COLO829 (cell line): ENCODE measurements at regions not wholly inside any gene's neighbourhood (a gene's known extent, or its start where the extent isn't known, plus 50 kb on each side); places are given as distances from the start of the nearest gene placed in this dataset.
"Not testable (repeated sequence)": the region's sequence is repeated elsewhere in the genome, so short reads cannot be mapped to it uniquely, and the experiment has no call there.

Experiments used
- DNase-seq: peaks from one replicate; pipeline ENCODE4 v3.0.0; 2012; ENCODE audit warnings: low spot score

DNA sequence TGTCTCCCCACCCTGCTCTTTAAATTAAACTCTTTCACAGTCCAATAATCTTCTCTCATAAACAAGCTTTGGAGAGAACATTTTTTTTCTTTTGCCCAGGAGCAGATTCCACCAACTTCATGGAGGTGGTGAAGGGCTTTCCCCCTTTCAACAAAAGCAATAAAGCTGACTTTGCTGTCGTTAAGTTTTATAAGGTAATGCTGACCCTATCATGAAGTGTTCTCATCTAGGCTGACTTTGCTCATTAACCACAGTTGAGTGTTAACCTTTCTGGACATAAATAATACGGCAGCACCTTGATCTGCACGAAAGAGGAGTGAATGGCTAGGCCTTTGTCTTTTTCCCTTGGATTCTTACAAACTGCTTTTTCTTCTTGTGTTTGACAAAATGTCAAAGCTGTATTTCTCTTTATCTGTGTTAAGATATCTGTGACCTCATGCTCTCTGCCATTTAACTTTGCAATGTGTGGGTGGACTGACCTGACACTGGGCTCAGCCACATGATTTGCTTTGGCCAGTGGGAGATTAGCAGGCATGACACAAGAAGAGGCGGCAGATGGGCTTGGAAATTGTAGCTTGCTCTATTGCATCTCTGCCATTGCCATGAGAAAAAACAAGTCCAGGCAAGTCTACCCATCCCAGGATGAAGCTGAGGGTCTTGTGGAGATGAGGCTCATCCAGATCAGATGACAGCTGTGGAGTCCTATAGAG lies 470.9 kb upstream of the CCDC196 start:
- DNase-seq, result no peak

DNA sequence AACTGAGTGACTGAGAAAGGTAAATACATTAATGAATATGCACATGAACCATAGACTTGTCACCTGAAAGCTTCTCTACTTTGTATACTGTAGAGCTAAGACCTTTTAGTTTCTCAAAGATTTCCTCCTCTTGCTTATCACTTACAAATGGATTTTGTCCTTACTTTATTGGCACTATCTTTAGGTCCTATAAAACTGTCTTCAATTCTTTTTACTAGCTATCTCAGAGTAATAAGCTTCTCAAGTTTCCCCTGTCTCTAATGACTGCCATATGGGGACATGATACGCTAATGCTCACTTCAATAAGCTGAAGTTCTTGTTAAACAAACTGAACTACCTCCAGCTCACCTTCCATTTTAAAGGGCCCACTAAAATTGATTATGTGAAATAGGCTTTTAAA lies 468.2 kb upstream of the CCDC196 start:
- DNase-seq, result no peak

- DNase-seq, result no peak
These were observed 463.6 kb upstream of the CCDC196 start for GRCh38 chr14:66022526-66022925.

DNA sequence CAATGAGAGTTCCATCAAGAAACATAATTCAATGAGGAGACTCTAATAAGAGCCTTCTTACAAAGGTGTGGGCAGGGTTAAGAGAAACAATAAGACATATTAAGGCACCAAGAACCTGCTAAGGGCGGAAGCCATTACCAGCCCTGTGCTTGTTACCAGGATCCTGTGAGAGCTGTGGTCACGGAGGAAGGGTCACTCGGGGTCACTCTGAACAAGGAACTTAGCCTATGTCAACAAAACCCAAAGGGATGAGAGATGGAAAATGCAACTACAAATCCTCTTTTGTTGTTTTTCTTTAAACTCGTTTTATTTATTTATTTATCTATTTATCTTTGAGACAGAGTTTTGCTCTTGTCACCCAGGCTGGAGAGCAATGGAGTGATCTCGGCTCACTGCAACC lies 460.4 kb upstream of the CCDC196 start:
- no peak for DNase-seq

GRCh38 chr14:66031981-66032380 lies 454.2 kb upstream of the CCDC196 start:
- not testable (repeated sequence) for DNase-seq

- no peak for DNase-seq
These were observed 453.4 kb upstream of the CCDC196 start for GRCh38 chr14:66032800-66033199.

- DNase-seq, result no peak
These were observed 449.6 kb upstream of the CCDC196 start for GRCh38 chr14:66036547-66036946.

DNA sequence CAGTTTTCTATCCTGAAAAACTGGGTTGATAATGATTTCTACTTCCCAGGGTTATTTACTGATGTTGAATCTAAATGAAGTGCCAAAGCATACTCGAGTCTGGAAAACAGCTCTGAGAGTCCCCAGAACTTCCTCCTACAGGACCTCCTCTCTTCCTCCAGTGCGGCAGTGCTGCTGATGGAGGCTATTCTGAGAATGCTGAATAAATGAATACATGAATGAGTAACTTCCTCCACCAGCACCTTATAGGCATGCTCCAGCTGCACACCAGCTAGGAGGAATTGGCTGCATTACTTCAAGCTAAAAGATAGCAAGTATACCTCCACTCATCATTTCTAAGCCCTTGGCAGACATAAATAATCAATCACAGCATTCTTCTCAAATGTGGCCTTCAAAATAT lies 448.8 kb upstream of the CCDC196 start:
- no peak for DNase-seq

DNA sequence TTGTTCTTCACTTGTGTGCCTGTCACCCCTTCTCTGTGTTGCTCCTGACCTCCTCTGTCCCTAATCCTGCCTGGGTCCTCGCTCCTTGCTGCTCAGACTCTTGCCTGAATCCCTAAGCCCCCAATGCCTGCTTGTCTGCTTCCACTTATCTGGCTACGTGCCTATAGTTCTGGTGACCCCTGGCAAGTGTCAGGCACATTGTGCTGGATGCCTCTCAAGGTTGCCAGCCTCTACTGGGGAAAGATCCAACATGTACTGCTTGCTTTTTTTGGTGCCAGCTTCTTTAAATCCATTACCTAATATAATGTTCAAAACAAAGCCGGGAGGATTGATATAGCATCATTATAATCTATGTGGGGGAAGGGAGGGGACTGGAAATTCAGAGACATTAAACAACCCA lies 448.0 kb upstream of the CCDC196 start:
- DNase-seq, result no peak

- peak; percentile 88 for DNase-seq
These were observed 447.6 kb upstream of the CCDC196 start for GRCh38 chr14:66038618-66039017.

DNA sequence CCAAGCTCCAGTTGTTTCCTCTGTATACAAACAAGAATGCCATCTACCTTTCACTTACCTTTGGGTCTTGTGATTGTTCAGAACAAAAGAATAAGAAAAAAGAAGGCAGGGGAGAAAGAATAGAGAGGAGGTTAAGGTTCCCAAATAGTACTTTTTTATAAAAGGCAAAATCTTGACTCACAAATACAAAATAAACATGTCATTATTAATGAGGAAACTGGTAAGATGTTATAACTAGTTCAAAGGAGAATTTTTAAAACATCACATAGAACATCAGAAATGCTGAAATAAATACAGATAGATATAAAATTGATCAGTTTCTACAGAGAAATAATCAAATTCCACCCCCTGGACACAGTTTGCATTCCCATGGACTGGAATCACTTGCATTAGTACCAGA lies 446.7 kb upstream of the CCDC196 start:
- DNase-seq, result no peak

DNA sequence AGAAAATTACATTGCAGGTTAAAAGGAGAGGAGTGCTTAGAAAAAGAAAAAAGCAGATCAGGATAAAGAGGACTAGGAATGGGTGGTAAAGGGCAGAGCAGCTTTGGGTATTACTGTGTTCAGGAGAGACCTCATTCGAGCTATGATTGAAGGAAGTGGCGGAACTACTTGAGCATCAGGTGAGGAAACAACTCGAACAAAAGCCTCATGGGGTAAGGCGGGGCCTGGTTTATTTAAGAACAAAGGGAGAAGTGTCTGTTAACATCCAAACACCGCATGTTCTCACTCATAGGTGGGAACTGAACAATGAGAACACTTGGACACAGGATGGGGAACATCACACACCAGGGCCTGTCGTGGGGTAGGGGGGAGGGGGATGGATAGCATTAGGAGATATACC lies 444.6 kb upstream of the CCDC196 start:
- DNase-seq, result no peak

DNA sequence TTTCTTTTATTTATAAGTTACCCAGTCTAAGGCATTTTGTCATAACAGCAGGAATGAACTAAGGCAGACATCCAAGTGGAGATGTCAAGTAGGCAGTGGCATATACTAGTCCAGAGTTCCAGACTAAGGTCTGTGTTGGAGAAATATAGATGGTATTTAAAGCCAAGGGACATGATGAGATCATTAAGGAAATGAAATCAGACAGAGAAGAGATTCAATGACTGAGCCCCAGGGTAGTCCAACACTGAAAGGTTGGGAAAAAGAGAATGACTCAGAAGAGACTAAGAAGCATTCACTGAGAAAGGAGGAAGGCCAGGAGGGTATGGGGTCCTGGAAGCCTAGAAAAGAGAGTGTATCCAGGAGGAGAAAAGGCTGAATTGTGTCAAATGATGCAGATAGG lies 442.2 kb upstream of the CCDC196 start:
- peak; percentile 42 for DNase-seq

GRCh38 chr14:66045572-66046021 lies 440.6 kb upstream of the CCDC196 start:
- DNase-seq, result no peak

DNA sequence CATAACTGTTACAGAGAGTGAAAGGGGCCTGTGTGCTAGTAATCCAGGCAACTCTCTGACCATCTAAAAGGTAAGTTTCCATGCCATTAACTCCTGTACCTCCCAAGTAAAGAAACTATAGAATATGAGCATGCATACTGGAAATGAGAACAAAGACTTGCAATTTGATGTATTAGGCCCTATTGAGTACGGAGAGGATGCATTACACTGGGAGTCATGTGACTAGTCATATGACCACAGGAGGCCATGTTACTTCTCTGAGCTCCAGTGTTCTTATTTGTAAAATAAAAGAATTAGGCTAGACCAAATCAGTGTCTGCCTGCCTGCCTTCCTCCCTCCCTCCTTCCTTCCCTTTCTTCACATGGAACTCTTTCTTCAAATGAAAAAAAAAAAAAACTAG lies 440.1 kb upstream of the CCDC196 start:
- DNase-seq, result no peak

GRCh38 chr14:66046591-66046990 lies 439.6 kb upstream of the CCDC196 start:
- DNase-seq, result no peak

DNA sequence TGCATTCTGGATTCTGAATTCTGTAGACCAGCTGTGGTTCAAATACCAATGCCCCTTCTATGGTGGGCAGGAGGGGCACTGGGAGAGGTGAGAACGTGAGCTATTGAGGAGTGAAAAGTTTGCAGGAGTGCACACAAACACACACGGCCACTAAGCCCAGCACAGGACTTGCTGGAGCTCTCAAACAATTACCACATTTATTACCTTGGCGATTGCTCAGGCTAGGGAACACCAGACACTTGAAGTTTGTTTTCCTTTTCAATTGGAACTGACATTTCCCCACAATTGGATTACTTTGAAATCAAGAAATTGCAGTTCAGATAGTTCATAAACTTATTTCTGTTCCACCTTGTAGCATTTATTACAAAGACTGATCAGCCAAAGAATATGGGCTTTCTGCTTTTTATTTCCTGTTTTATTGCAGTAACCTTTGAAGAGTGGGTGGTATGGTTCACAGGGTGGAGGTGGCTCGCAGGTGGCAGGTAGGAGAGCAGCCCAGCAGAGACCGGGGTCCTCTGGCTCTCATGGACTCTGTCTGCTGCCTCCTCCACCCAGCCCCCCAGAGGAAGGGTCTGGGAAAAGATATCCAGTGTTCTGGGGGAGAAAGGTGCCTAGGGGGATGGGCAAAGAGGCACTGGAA lies 429.8 kb upstream of the CCDC196 start:
- no peak for DNase-seq

DNA sequence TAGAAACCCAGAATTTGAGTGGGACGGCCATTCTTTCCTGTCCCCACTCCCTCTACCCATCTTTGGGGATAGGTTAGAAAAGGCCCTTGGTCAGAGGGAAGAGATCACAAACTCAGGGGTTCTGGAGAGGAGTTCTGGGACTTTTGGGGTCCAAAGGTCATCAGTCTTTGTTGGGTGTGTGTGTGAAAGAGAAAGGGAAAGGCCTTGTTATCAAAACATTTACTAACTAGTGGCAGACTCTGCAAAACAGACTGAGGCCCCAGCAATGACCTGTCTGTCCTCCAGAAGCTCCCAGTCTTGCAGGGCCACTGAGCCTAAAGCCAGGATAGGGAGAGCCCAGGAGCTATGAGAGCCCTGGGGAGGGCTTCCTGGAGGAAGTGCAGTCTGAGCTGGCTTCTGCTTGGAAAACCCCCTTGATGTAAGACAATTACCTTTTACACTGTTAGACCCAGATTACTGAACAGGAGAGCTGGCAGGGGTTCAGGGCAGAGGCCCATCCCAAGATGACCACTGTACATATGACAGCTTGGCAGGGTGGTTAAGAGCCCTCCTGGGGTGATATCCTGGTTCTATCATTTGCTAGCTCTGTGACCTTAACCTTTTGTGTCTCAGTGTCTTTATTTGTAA lies 429.1 kb upstream of the CCDC196 start:
- DNase-seq, result no peak

- no peak for DNase-seq
These were observed 421.0 kb upstream of the CCDC196 start for GRCh38 chr14:66065188-66065587.

GRCh38 chr14:66066981-66067776 lies 419.0 kb upstream of the CCDC196 start:
- no peak for DNase-seq

DNA sequence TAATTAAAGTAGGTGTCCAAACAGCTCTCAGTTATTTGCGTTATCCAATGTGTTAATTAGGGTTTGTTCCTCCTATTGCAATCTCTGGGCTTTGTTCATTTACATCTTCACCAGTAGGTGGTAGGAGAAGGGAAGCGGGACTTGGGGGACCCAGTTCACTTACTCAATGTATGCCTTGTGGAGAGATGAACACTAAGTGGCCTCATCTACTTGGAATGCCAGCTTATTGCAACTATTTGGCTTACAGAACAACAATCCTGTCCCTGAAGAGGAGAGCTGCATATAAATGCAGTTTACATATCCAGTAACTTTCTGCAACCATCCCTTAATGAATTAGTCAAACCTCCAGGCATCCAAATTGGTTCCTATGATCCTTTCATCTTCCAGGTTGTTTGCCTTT lies 417.1 kb upstream of the CCDC196 start:
- no peak for DNase-seq

- DNase-seq, result peak; percentile 61
These were observed 416.2 kb upstream of the CCDC196 start for GRCh38 chr14:66069830-66070541.
